K562 (cell line): ENCODE measurements at regions not wholly inside any gene's neighbourhood (a gene's known extent, or its start where the extent isn't known, plus 50 kb on each side); places are given as distances from the start of the nearest gene placed in this dataset.

ENCODE experiments used
- ATAC-seq: fragments of 200-7000 bp; cut with Tn5 transposase; 3 replicates; pipeline ENCODE4 v1.9.1; 2020; ENCODE audit warnings: moderate library complexity
- BruUV-seq: library from RNA; stranded (reverse); fragments of 400-500 nt; replicated peaks from 2 replicates; lab custom pipeline; 2021; lab: Mats Ljungman, UMichigan
- CTCF ChIA-PET: fragments of 300-600 bp; formaldehyde crosslinking; extraction: SDS; loops from one replicate; lab custom pipeline; 2021; ENCODE audit warnings: low intra/inter-chr PET ratio; lab: Yijun Ruan, JAX
- POLR2A ChIA-PET: fragments of 300-600, 350-650 bp; sonication (Branson Sonifier 250); formaldehyde crosslinking; extraction: SDS; loops from one replicate; lab custom pipeline; 2021; ENCODE audit warnings: antibody characterized with exemption, inconsistent platforms; lab: Yijun Ruan, JAX
- DNase-seq, 4 experiments: peaks; one replicate each; pipeline versions ENCODE4 v3.0.0 to v3.0.0-alpha.2; 2011 to 2018; ENCODE audit warnings: low spot score in 3 of 4, mixed read lengths in 3 of 4; ENCODE audit errors: extremely low read depth in 1 of 4
- FAIRE-seq: peaks from 2 replicates; lab custom pipeline; 2011; peaks lifted over from hg19 to GRCh38; lab: Jason Lieb, UNC
- H2AFZ ChIP-seq: 2 replicates; pipeline ENCODE4 v1.6.0; 2011; ENCODE audit warnings: low read depth, low read length, control low read depth, inconsistent platforms
- H3K27ac ChIP-seq: fragments of 200-600 bp; 3 replicates; pipeline ENCODE4 v1.8.0; 2011; ENCODE audit warnings: low read depth, mild to moderate bottlenecking, control low read depth, inconsistent platforms, low read length, moderate library complexity, mixed read lengths; ENCODE audit errors: extremely low read depth
- H3K27me3 ChIP-seq, 2 experiments: fragments of 300-600 bp in 1 of 2; 2 replicates in 1 of 2; 3 replicates in 1 of 2; pipeline versions ENCODE4 v1.6.0 to v1.8.0; 2011; ENCODE audit warnings: inconsistent platforms in 2 of 2, low read length in 2 of 2, mild to moderate bottlenecking in 1 of 2, mixed read lengths in 1 of 2, moderate library complexity in 1 of 2; ENCODE audit not compliant: control insufficient read depth in 2 of 2, insufficient read depth in 2 of 2
- H3K36me3 ChIP-seq: fragments of 300-600 bp; 3 replicates; pipeline ENCODE4 v1.8.0; 2011; ENCODE audit warnings: mild to moderate bottlenecking, low read length, inconsistent platforms; ENCODE audit not compliant: control insufficient read depth, insufficient read depth
- H3K4me1 ChIP-seq, 2 experiments: fragments of 200-600 bp in 1 of 2; replicated peaks in 1 of 2; 2 replicates in 1 of 2; 3 replicates in 1 of 2; pipeline versions ENCODE4 v1.5.1 to v1.8.0; 2011; ENCODE audit warnings: inconsistent platforms in 2 of 2, low read length in 2 of 2, mild to moderate bottlenecking in 1 of 2, mixed read lengths in 1 of 2, moderate library complexity in 1 of 2; ENCODE audit not compliant: control insufficient read depth in 2 of 2, insufficient read depth in 2 of 2
- H3K4me2 ChIP-seq: 2 replicates; pipeline ENCODE4 v1.6.1; 2011; ENCODE audit warnings: low read length, control low read depth, inconsistent platforms, mixed read lengths; ENCODE audit not compliant: insufficient read depth
- H3K4me3 ChIP-seq: fragments of 200-600 bp; sonication (generic), shearing (Covaris generic); 2 replicates; pipeline ENCODE4 v1.5.1; 2016; ENCODE audit warnings: control low read depth, inconsistent platforms
- H3K79me2 ChIP-seq: fragments of 200-600 bp; 3 replicates; pipeline ENCODE4 v1.8.0; 2011; ENCODE audit warnings: low read length, inconsistent platforms; ENCODE audit not compliant: control insufficient read depth, insufficient read depth
- H3K9ac ChIP-seq, 2 experiments: 2 replicates each; pipeline versions ENCODE4 v1.6.0 to v1.6.1; 2011; ENCODE audit warnings: low read depth in 2 of 2, low read length in 2 of 2, control low read depth in 1 of 2, inconsistent platforms in 1 of 2, mild to moderate bottlenecking in 1 of 2, mixed read lengths in 1 of 2; ENCODE audit not compliant: insufficient read depth in 1 of 2
- H3K9me1 ChIP-seq: one replicate; pipeline ENCODE4 v1.6.0; 2011; ENCODE audit warnings: inconsistent platforms, mild to moderate bottlenecking, low read length, moderate library complexity; ENCODE audit not compliant: control insufficient read depth, insufficient read depth
- H3K9me3 ChIP-seq: replicated peaks from 2 replicates; pipeline ENCODE4 v1.5.1; 2011; ENCODE audit warnings: low read depth, low read length, inconsistent platforms; ENCODE audit not compliant: control insufficient read depth, insufficient read depth
- H4K20me1 ChIP-seq: replicated peaks from 2 replicates; pipeline ENCODE4 v1.6.1; 2011; ENCODE audit warnings: low read length, inconsistent platforms, mixed read lengths; ENCODE audit not compliant: control insufficient read depth, insufficient read depth
- E2F3 ChIP-seq: fragments of 250-450 bp; sonication (Bioruptor Pico); IDR thresholded peaks from 2 replicates; pipeline ENCODE4 v1.4.0; 2020; ENCODE audit warnings: mild to moderate bottlenecking
- ELF1 ChIP-seq: fragments of 200-800 bp; sonication (Bioruptor generic); IDR thresholded peaks from 2 replicates; pipeline ENCODE4 v1.6.1; 2016; ENCODE audit warnings: missing genetic modification characterization, missing compliant biosample characterization
- ETV1 ChIP-seq: fragments of 450-650 bp; conservative IDR thresholded peaks from 2 replicates; pipeline ENCODE4 v1.6.1; 2016; ENCODE audit warnings: missing genetic modification characterization, control low read depth, low read depth, missing compliant biosample characterization
- MYC ChIP-seq, 2 experiments: fragments of 250-450 bp in 1 of 2; sonication (Bioruptor Pico) in 1 of 2; IDR thresholded peaks; 2 replicates each; pipeline versions ENCODE4 v1.5.1 to v1.6.1; 2012 to 2021; ENCODE audit warnings: low read depth in 2 of 2, borderline replicate concordance in 1 of 2, improper control_type of control experiment in 1 of 2, low read length in 1 of 2, mild to moderate bottlenecking in 1 of 2, moderate library complexity in 1 of 2
- NCOA1 ChIP-seq: fragments of 450-650 bp; IDR thresholded peaks from 2 replicates; pipeline ENCODE4 v1.6.1; 2016; ENCODE audit warnings: low read depth
- NR1H2 ChIP-seq: sonication (generic); formaldehyde crosslinking; IDR thresholded peaks from 2 replicates; pipeline ENCODE4 v1.4.0; 2020; ENCODE audit warnings: mild to moderate bottlenecking, missing genetic modification reagents
- PML ChIP-seq: IDR thresholded peaks from 2 replicates; pipeline ENCODE4 v1.6.1; 2012; ENCODE audit warnings: low read length, inconsistent platforms
- POLR2AphosphoS2 ChIP-seq: IDR thresholded peaks from 2 replicates; pipeline ENCODE4 v1.6.1; 2012; ENCODE audit warnings: low read length, improper control_type of control experiment
- PURB ChIP-seq: sonication (generic); formaldehyde crosslinking; IDR thresholded peaks from 2 replicates; pipeline ENCODE4 v1.9.0; 2021; ENCODE audit warnings: low read depth, mild to moderate bottlenecking, missing genetic modification reagents
- TCF7 ChIP-seq: sonication (generic); IDR thresholded peaks from 2 replicates; pipeline ENCODE4 v1.6.1; 2016; ENCODE audit warnings: antibody characterized with exemption, borderline replicate concordance
- THAP12 ChIP-seq: fragments of 250-450 bp; sonication (Bioruptor Pico); IDR thresholded peaks from 2 replicates; pipeline ENCODE4 v1.9.0; 2021; ENCODE audit warnings: mild to moderate bottlenecking, inconsistent platforms
- ZBTB34 ChIP-seq: fragments of 250-450 bp; sonication (Bioruptor Pico); IDR thresholded peaks from 2 replicates; pipeline ENCODE4 v1.8.0; 2021; ENCODE audit warnings: mild to moderate bottlenecking, moderate library complexity
- ZNF354B ChIP-seq: fragments of 250-450 bp; sonication (Bioruptor Pico); IDR thresholded peaks from 2 replicates; pipeline ENCODE4 v1.4.0; 2020
- ZNF57 ChIP-seq: fragments of 450-650 bp; formaldehyde crosslinking; IDR thresholded peaks from 2 replicates; pipeline ENCODE4 v1.4.0; 2020; ENCODE audit warnings: mild to moderate bottlenecking, moderate library complexity
- ZNF785 ChIP-seq: fragments of 250-450 bp; sonication (Bioruptor Pico); IDR thresholded peaks from 2 replicates; pipeline ENCODE4 v1.4.0; 2020; ENCODE audit warnings: mild to moderate bottlenecking
- WGBS: fragments of 100-300 bp; shearing (Covaris generic); methylation state at CpG from one replicate; pipeline ENCODE4 v1.1.6; 2016; ENCODE audit warnings: low coverage, mixed read lengths; ENCODE audit not compliant: insufficient coverage; ENCODE audit errors: missing lambda C conversion rate; 5-methylcytosine and 5-hydroxymethylcytosine counted together
- in situ Hi-C: fragments of 300-500 bp; cut with MboI; formaldehyde crosslinking; loops from 4 replicates; pipeline ENCODE4 v1.15.0; 2018; ENCODE audit warnings: inconsistent platforms, mixed read lengths
- intact Hi-C: fragments of 100-400 bp; cut with micrococcal nuclease; formaldehyde crosslinking; loops from 2 replicates; pipeline ENCODE4 v1.14.2; 2022
- TF ChIP-seq, protein P1 (sequence below): sonication (generic); formaldehyde crosslinking; IDR thresholded peaks from 2 replicates; pipeline ENCODE4 v1.8.1; 2023; ENCODE audit warnings: mild to moderate bottlenecking, missing genetic modification reagents

DNA sequence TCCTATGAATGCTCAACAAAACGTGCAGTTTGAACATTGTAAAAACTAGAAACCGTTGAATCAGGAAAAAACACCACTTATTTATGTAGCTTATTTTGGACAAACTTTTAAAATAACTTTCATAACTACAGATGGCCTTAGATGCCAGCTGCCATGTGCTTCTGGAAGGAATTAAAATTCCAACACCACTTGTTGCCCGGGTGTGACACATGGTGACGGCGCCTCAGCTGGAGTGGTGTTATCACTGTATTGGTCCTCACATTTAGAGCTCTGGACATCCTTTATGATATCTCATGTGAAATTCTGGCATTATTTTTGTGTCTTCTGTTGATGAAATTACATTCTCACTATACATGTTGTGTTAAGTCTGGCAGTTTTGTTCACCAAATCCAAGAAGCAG, 211.0 kb downstream of the IPO8 start (continued):
- TF ChIP-seq THAP12 (CRISPR knock-in tag), result no peak

DNA sequence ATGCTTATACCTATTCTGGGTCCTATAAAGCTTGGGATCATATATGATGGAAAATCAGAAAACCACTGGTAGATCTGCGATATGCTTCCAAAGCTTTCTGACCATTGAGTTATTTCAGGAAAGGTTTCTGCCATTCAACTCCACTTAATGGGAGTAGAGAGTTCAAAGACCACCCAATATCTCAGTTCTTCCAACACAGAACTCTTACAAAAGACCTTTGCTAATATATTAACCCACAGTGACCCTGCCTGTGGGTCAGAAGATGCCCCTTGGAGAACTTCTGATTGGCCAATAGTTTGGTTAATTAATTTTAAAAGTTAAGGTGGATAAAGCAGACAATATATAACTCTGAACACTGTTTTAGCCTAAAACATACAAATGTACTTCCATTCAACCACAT, 213.0 kb downstream of the IPO8 start:
- H3K4me2 ChIP-seq, result no peak overlapping the region
- ChIA-PET POLR2A (no interaction called here), CTCF (no interaction called here)
- DNase-seq (no peak), FAIRE-seq (no peak), ATAC-seq (no peak)
- no peaks in the 10 kb centered on the region for H3K36me3 ChIP-seq
- H3K79me2 ChIP-seq, result no peaks in the 10 kb centered on the region
- no peaks in the 10 kb centered on the region for H3K9me1 ChIP-seq
- H3K9ac ChIP-seq, result no peak overlapping the region
- WGBS, result 0% methylated on average over 1 of the region's 1 CpG
- BruUV-seq, result no TSS peak
- H3K4me1 ChIP-seq, result no peaks in the 10 kb centered on the region
- in situ Hi-C loops, result no loop called here
- no peak for TF ChIP-seq MYC (IDR thresholded peaks at IDR 0.05; ENCODE audit: low read depth, low read length)
- no peak for TF ChIP-seq MYC (CRISPR knock-in tag; IDR thresholded peaks at IDR 0.05; ENCODE audit: borderline replicate concordance, low read depth)
- TF ChIP-seq ZBTB34 (CRISPR knock-in tag), result no peak
- no peak for TF ChIP-seq TCF7
- no peak for TF ChIP-seq POLR2AphosphoS2
- TF ChIP-seq NR1H2 (CRISPR knock-in tag), result no peak
- TF ChIP-seq, protein P1, sequence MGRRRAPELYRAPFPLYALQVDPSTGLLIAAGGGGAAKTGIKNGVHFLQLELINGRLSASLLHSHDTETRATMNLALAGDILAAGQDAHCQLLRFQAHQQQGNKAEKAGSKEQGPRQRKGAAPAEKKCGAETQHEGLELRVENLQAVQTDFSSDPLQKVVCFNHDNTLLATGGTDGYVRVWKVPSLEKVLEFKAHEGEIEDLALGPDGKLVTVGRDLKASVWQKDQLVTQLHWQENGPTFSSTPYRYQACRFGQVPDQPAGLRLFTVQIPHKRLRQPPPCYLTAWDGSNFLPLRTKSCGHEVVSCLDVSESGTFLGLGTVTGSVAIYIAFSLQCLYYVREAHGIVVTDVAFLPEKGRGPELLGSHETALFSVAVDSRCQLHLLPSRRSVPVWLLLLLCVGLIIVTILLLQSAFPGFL, result no peak
- TF ChIP-seq PURB, result no peak
- TF ChIP-seq ZNF57 (CRISPR knock-in tag), result no peak
- no peak for TF ChIP-seq PML
- no peak for TF ChIP-seq ELF1
- no peak for TF ChIP-seq ZNF354B (CRISPR knock-in tag)
- TF ChIP-seq ZNF785 (CRISPR knock-in tag), result no peak
- TF ChIP-seq E2F3 (CRISPR knock-in tag), result no peak
- TF ChIP-seq NCOA1, result no peak
- no peak for TF ChIP-seq ETV1 (tag)
- H3K27me3 ChIP-seq, result no peaks in the 10 kb centered on the region
- no peak overlapping the region for H3K27ac ChIP-seq
- no peaks in the 10 kb centered on the region for H3K9me3 ChIP-seq
- no peaks in the 10 kb centered on the region for H4K20me1 ChIP-seq
- intact Hi-C loops, result no loop called here
- H2AFZ ChIP-seq, result no peak overlapping the region
- H3K4me3 ChIP-seq, result no peak overlapping the region
